ENCODE measurements at regions not wholly inside any gene's neighbourhood (a gene's known extent, or its start where the extent isn't known, plus 50 kb on each side); places are given as distances from the start of the nearest gene placed in this dataset.

DNA sequence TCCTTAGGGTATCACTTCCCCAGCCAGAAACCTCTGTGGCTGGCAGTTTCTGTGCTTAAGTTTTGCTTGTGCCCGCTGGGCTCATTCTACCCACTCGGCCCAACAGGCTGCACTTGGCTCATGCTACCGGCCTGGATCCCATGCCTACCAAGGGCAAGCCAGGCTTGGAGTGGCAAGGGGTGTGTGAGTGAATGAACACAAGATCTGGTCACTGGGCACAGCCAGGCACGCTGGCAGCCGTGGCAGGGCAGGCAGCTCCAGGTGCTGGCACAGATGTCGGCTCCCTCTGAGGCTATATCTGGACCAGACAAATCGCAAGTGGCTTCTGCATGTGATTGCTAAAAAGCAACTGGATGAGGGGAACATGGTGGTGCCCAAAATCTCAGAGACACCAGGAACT is 740.5 kb upstream of the B3GALT2 start:
- no peak overlapping the region for H3K27ac Mint-ChIP-seq
- no peaks in the 10 kb centered on the region for H3K4me1 Mint-ChIP-seq
- H3K4me3 Mint-ChIP-seq, result no peak overlapping the region
- peaks cover 6% of the 10 kb centered on the region for H3K9me3 Mint-ChIP-seq
- peaks cover 6% of the 10 kb centered on the region for H3K36me3 Mint-ChIP-seq (ENCODE audit: low read depth)
- H3K27me3 Mint-ChIP-seq (ENCODE audit: low read depth), result no peaks in the 10 kb centered on the region
- TF ChIP-seq, protein P1, sequence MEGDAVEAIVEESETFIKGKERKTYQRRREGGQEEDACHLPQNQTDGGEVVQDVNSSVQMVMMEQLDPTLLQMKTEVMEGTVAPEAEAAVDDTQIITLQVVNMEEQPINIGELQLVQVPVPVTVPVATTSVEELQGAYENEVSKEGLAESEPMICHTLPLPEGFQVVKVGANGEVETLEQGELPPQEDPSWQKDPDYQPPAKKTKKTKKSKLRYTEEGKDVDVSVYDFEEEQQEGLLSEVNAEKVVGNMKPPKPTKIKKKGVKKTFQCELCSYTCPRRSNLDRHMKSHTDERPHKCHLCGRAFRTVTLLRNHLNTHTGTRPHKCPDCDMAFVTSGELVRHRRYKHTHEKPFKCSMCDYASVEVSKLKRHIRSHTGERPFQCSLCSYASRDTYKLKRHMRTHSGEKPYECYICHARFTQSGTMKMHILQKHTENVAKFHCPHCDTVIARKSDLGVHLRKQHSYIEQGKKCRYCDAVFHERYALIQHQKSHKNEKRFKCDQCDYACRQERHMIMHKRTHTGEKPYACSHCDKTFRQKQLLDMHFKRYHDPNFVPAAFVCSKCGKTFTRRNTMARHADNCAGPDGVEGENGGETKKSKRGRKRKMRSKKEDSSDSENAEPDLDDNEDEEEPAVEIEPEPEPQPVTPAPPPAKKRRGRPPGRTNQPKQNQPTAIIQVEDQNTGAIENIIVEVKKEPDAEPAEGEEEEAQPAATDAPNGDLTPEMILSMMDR (IDR thresholded peaks at IDR 0.05; ENCODE audit: unreplicated experiment in 3 of 3), result no peak

DNA sequence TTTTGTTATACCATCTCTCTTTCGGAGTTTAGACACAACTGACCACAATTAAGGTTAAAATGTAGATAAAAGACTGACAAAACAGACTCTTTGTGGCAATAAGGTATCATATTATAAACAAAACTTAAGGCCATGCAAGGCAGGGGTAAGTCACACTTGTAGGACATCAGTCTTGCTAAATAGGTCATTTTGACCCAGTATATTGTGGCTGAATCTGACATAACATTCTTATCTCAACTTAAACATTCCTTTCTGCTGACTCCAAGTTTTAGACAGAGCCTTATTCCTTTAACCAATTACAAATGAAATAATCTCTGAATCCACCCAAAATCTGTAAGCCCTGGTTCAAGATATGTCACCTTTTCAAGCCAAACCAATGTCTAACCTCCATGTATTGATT is 733.4 kb upstream of the B3GALT2 start:
- no peaks in the 10 kb centered on the region for H3K4me1 Mint-ChIP-seq
- no peak overlapping the region for H3K4me3 Mint-ChIP-seq
- no peak overlapping the region for H3K27ac Mint-ChIP-seq
- H3K27me3 Mint-ChIP-seq (ENCODE audit: low read depth), result peaks cover 3% of the 10 kb centered on the region
- H3K9me3 Mint-ChIP-seq, result peaks cover 2% of the 10 kb centered on the region
- H3K36me3 Mint-ChIP-seq (ENCODE audit: low read depth), result no peaks in the 10 kb centered on the region
- TF ChIP-seq, protein P1 (IDR thresholded peaks at IDR 0.05; ENCODE audit: unreplicated experiment in 3 of 3), result no peak

DNA sequence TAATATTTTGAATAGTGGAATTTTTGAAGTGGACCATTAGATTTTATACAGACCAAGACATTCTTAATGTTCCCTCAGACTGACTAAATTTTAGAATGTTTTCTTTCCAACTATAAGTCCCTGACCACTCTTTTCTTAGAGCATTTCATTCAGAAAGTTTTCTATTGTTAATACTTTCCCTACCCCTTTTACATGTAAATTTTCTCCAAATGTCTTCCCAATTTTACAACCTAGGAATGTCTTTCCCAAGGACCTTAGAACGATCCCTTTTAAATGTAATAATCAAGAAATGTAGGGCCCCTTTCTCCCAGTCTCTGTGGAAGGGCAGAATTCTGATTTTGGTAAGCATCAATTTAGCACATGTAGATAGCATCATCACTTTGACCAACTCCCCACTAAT is 730.0 kb upstream of the B3GALT2 start:
- peaks cover 2% of the 10 kb centered on the region for H3K9me3 Mint-ChIP-seq
- peaks cover 3% of the 10 kb centered on the region for H3K27me3 Mint-ChIP-seq (ENCODE audit: low read depth)
- no peak overlapping the region for H3K27ac Mint-ChIP-seq
- no peaks in the 10 kb centered on the region for H3K36me3 Mint-ChIP-seq (ENCODE audit: low read depth)
- TF ChIP-seq, protein P1 (IDR thresholded peaks at IDR 0.05; ENCODE audit: unreplicated experiment in 3 of 3), result no peak
- H3K4me1 Mint-ChIP-seq, result no peaks in the 10 kb centered on the region
- H3K4me3 Mint-ChIP-seq, result no peak overlapping the region

DNA sequence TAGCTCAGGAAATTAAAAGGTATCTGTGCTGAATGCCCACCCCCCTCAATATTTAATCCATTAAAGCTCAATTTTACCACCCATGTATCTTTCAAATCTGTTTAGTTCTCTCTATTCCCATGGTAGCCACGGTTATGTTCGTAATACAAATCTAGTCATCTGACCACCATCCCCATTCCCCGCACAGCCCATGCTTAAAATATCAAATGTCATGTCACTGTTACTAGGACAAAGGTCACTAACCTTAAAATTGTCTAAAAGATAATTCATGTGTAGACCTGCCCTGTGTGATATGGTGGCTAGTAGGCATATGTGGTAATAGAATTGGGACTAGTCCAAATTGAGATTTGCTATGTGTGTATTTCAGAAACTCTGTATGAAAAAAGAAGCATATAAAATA is 728.5 kb upstream of the B3GALT2 start:
- H3K27ac Mint-ChIP-seq, result no peak overlapping the region
- H3K4me3 Mint-ChIP-seq, result no peak overlapping the region
- H3K9me3 Mint-ChIP-seq, result peaks cover 2% of the 10 kb centered on the region
- TF ChIP-seq, protein P1 (IDR thresholded peaks at IDR 0.05; ENCODE audit: unreplicated experiment in 3 of 3), result no peak
- H3K27me3 Mint-ChIP-seq (ENCODE audit: low read depth), result no peaks in the 10 kb centered on the region
- H3K4me1 Mint-ChIP-seq, result no peaks in the 10 kb centered on the region
- no peaks in the 10 kb centered on the region for H3K36me3 Mint-ChIP-seq (ENCODE audit: low read depth)

DNA sequence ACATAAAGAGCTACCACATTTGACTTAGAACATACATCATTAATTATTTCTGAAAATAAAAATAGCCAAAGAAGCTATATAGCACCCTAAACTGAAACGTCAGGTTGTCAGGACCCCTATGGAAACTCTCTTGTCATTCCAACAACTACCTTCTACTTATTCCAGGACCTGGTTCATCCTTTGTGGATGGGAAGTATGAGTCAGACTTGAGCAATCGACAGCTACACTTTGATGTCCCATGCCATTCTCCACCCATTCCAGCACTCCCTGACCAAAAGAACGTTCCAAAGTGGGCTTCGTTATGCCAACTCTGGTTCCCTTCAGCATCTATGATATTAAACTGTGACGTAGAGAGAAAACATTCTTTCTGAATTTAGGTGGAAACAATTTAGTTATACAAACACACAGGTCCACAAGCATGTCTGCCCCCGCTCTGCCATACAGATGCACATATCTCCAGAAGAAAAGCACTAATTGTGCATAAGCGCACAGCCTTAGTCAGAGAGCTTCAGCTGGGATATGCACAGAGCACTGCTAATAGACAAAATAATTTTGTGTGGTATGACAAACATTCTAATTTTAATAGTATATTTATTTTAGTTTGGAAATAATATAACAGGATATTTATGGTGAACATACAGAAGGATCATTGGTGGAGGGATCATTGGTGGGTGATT is 723.1 kb upstream of the B3GALT2 start:
- no peaks in the 10 kb centered on the region for H3K36me3 Mint-ChIP-seq (ENCODE audit: low read depth)
- no peak overlapping the region for H3K27ac Mint-ChIP-seq
- no peaks in the 10 kb centered on the region for H3K4me1 Mint-ChIP-seq
- H3K4me3 Mint-ChIP-seq, result no peak overlapping the region
- no peaks in the 10 kb centered on the region for H3K27me3 Mint-ChIP-seq (ENCODE audit: low read depth)
- H3K9me3 Mint-ChIP-seq, result no peaks in the 10 kb centered on the region
- TF ChIP-seq, protein P1 (IDR thresholded peaks at IDR 0.05; ENCODE audit: unreplicated experiment in 3 of 3), result no peak
